HEK293 (cell line): ENCODE measurements at regions not wholly inside any gene's neighbourhood (a gene's known extent, or its start where the extent isn't known, plus 50 kb on each side); places are given as distances from the start of the nearest gene placed in this dataset.

Experiments used
- CTCF ChIP-seq: fragments of 450-650 bp; formaldehyde crosslinking; IDR thresholded peaks from 2 replicates; pipeline ENCODE4 v1.5.1; 2016; ENCODE audit warnings: missing biosample characterization, missing genetic modification characterization
- HOXA7 ChIP-seq: sonication (generic); formaldehyde crosslinking; IDR thresholded peaks from 2 replicates; pipeline ENCODE4 v1.8.1; 2022; ENCODE audit warnings: missing genetic modification reagents, borderline replicate concordance
- KLF9 ChIP-seq: fragments of 450-650 bp; formaldehyde crosslinking; IDR thresholded peaks from 2 replicates; pipeline ENCODE4 v1.5.1; 2016; ENCODE audit warnings: missing biosample characterization, missing genetic modification characterization, low read depth
- PRDM4 ChIP-seq: fragments of 450-650 bp; formaldehyde crosslinking; IDR thresholded peaks from 2 replicates; pipeline ENCODE4 v1.5.1; 2017; ENCODE audit warnings: missing biosample characterization, missing genetic modification characterization
- PRDM6 ChIP-seq: fragments of 450-650 bp; formaldehyde crosslinking; IDR thresholded peaks from 2 replicates; pipeline ENCODE4 v1.5.1; 2017; ENCODE audit warnings: missing biosample characterization, missing genetic modification characterization
- YY2 ChIP-seq: fragments of 450-650 bp; formaldehyde crosslinking; IDR thresholded peaks from 2 replicates; pipeline ENCODE4 v1.5.1; 2016; ENCODE audit warnings: missing biosample characterization, missing genetic modification characterization
- ZBTB26 ChIP-seq: fragments of 450-650 bp; formaldehyde crosslinking; optimal IDR thresholded peaks from 2 replicates; pipeline ENCODE3; 2016; ENCODE audit warnings: missing biosample characterization, mild to moderate bottlenecking, missing genetic modification characterization
- ZBTB7A ChIP-seq: fragments of 450-650 bp; formaldehyde crosslinking; IDR thresholded peaks from 2 replicates; pipeline ENCODE4 v1.5.1; 2016; ENCODE audit warnings: low read depth, missing biosample characterization, missing genetic modification characterization
- ZFP69B ChIP-seq: fragments of 450-650 bp; formaldehyde crosslinking; IDR thresholded peaks from 2 replicates; pipeline ENCODE4 v1.5.1; 2016; ENCODE audit warnings: missing biosample characterization, missing genetic modification characterization
- ZNF121 ChIP-seq: fragments of 450-650 bp; formaldehyde crosslinking; IDR thresholded peaks from 2 replicates; pipeline ENCODE4 v1.5.1; 2016; ENCODE audit warnings: missing biosample characterization, missing genetic modification characterization
- ZNF138 ChIP-seq: fragments of 450-650 bp; formaldehyde crosslinking; IDR thresholded peaks from 2 replicates; pipeline ENCODE4 v1.5.1; 2016; ENCODE audit warnings: missing biosample characterization, missing genetic modification characterization, borderline replicate concordance
- ZNF274 ChIP-seq, 2 experiments: fragments of 200-500 bp in 1 of 2; fragments of 450-650 bp in 1 of 2; sonication (Bioruptor generic) in 1 of 2; formaldehyde crosslinking in 1 of 2; IDR thresholded peaks; 2 replicates each; pipeline versions ENCODE4 v1.5.1 to v1.6.1; 2014 to 2016; ENCODE audit warnings: borderline replicate concordance in 1 of 2, inconsistent platforms in 1 of 2, low read length in 1 of 2, missing biosample characterization in 1 of 2, missing genetic modification characterization in 1 of 2
- ZNF398 ChIP-seq: fragments of 450-650 bp; formaldehyde crosslinking; IDR thresholded peaks from 2 replicates; pipeline ENCODE4 v1.5.1; 2017; ENCODE audit warnings: missing biosample characterization, missing genetic modification characterization
- ZNF785 ChIP-seq: fragments of 450-650 bp; formaldehyde crosslinking; IDR thresholded peaks from 2 replicates; pipeline ENCODE4 v1.5.1; 2016; ENCODE audit warnings: missing biosample characterization, missing genetic modification characterization

- no peak for TF ChIP-seq YY2
- TF ChIP-seq ZNF121 (tag by site-specific recombination): no peak
- TF ChIP-seq HOXA7 (CRISPR knock-in tag): no peak
- no peak for TF ChIP-seq CTCF (tag by site-specific recombination)
- TF ChIP-seq ZFP69B (tag by site-specific recombination): no peak
- no peak for TF ChIP-seq ZNF785
- no peak for TF ChIP-seq ZBTB26 (tag by site-specific recombination)
- TF ChIP-seq ZNF274 (IDR thresholded peaks at IDR 0.05; ENCODE audit: low read length): no peak
- no peak for TF ChIP-seq ZNF274 (tag by site-specific recombination; IDR thresholded peaks at IDR 0.05; ENCODE audit: borderline replicate concordance)
- no peak for TF ChIP-seq ZNF398 (tag by site-specific recombination)
- TF ChIP-seq PRDM4: no peak
- no peak for TF ChIP-seq ZNF138
- TF ChIP-seq ZBTB7A (tag by site-specific recombination): no peak
- TF ChIP-seq KLF9 (tag by site-specific recombination): no peak
- no peak for TF ChIP-seq PRDM6 (tag by site-specific recombination)
Observed at GRCh38 chr2:224173210-224173609, 134.1 kb upstream of the SERPINE2 start.
